Mesenchymal stem cell (in vitro differentiated cells and primary cell): ENCODE measurements at regions not wholly inside any gene's neighbourhood (a gene's known extent, or its start where the extent isn't known, plus 50 kb on each side); places are given as distances from the start of the nearest gene placed in this dataset.

Experiments used
- DNase-seq: peaks from one replicate; pipeline ENCODE4 v3.0.0-alpha.2; 2013
- H2AFZ ChIP-seq: one replicate; pipeline ENCODE4 v1.6.1; 2013; ENCODE audit warnings: low read depth, mild to moderate bottlenecking, control low read depth, inconsistent platforms, low read length, moderate library complexity
- H2AK5ac ChIP-seq: 2 replicates; pipeline ENCODE4 v1.6.1; 2013; ENCODE audit warnings: low read length, moderate library complexity, mild to moderate bottlenecking, inconsistent platforms; ENCODE audit not compliant: severe bottlenecking
- H2BK120ac ChIP-seq: one replicate; pipeline ENCODE4 v1.6.1; 2013; ENCODE audit warnings: low read depth, mild to moderate bottlenecking, inconsistent platforms, low read length, moderate library complexity
- H2BK12ac ChIP-seq, 2 experiments: one replicate each; pipeline ENCODE4 v1.6.1; 2013; ENCODE audit warnings: inconsistent platforms in 2 of 2, low read length in 2 of 2, mild to moderate bottlenecking in 2 of 2, moderate library complexity in 2 of 2, control low read depth in 1 of 2
- H2BK15ac ChIP-seq: one replicate; pipeline ENCODE4 v1.6.1; 2013; ENCODE audit warnings: mild to moderate bottlenecking, low read depth, inconsistent platforms; ENCODE audit not compliant: poor library complexity, severe bottlenecking
- H2BK5ac ChIP-seq: 2 replicates; pipeline ENCODE4 v1.6.1; 2013; ENCODE audit warnings: low read depth, mild to moderate bottlenecking, low read length, control low read depth, inconsistent platforms; ENCODE audit not compliant: poor library complexity, severe bottlenecking
- H3K14ac ChIP-seq, 2 experiments: one replicate each; pipeline ENCODE4 v1.6.1; 2013; ENCODE audit warnings: inconsistent platforms in 2 of 2, low read length in 2 of 2, control low read depth in 1 of 2, mild to moderate bottlenecking in 1 of 2, moderate library complexity in 1 of 2
- H3K18ac ChIP-seq, 2 experiments: one replicate each; pipeline ENCODE4 v1.6.1; 2013; ENCODE audit warnings: inconsistent platforms in 2 of 2, low read length in 2 of 2, control low read depth in 1 of 2, low read depth in 1 of 2, mild to moderate bottlenecking in 1 of 2
- H3K23ac ChIP-seq, 2 experiments: one replicate each; pipeline ENCODE4 v1.6.1; 2013; ENCODE audit warnings: inconsistent platforms in 2 of 2, low read length in 2 of 2, mild to moderate bottlenecking in 2 of 2, moderate library complexity in 2 of 2, control low read depth in 1 of 2
- H3K27ac ChIP-seq: 2 replicates; pipeline ENCODE4 v1.5.1; 2013; ENCODE audit warnings: mild to moderate bottlenecking, moderate library complexity, low read length, control low read depth, inconsistent platforms; ENCODE audit not compliant: poor library complexity, severe bottlenecking
- H3K27me3 ChIP-seq, 2 experiments: 2 replicates each; pipeline versions ENCODE4 v1.6.1 to v1.7.0; 2013; ENCODE audit warnings: low read length in 2 of 2, mild to moderate bottlenecking in 2 of 2, moderate library complexity in 2 of 2, control low read depth in 1 of 2, inconsistent platforms in 1 of 2; ENCODE audit not compliant: control insufficient read depth in 1 of 2, insufficient read depth in 1 of 2
- H3K36me3 ChIP-seq, 2 experiments: 2 replicates each; pipeline versions ENCODE4 v1.6.1 to v1.7.0; 2013; ENCODE audit warnings: low read length in 2 of 2, control low read depth in 1 of 2, inconsistent platforms in 1 of 2, low read depth in 1 of 2, mild to moderate bottlenecking in 1 of 2; ENCODE audit not compliant: insufficient read depth in 2 of 2, control insufficient read depth in 1 of 2
- H3K4ac ChIP-seq, 2 experiments: one replicate each; pipeline ENCODE4 v1.6.1; 2013; ENCODE audit warnings: inconsistent platforms in 2 of 2, low read length in 2 of 2, mild to moderate bottlenecking in 2 of 2, moderate library complexity in 2 of 2, control low read depth in 1 of 2, low read depth in 1 of 2
- H3K4me1 ChIP-seq: 2 replicates; pipeline ENCODE4 v1.6.1; 2013; ENCODE audit warnings: low read depth, low read length, control low read depth; ENCODE audit not compliant: control insufficient read depth, insufficient read depth
- H3K4me2 ChIP-seq: 2 replicates; pipeline ENCODE4 v1.6.1; 2013; ENCODE audit warnings: low read length, mild to moderate bottlenecking, inconsistent platforms; ENCODE audit not compliant: poor library complexity, severe bottlenecking
- H3K4me3 ChIP-seq, 2 experiments: 2 replicates each; pipeline versions ENCODE4 v1.5.1 to v1.7.0; 2013; ENCODE audit warnings: low read length in 2 of 2, mild to moderate bottlenecking in 2 of 2, control low read depth in 1 of 2, low read depth in 1 of 2; ENCODE audit not compliant: insufficient read depth in 1 of 2
- H3K79me1 ChIP-seq: replicated peaks from 2 replicates; pipeline ENCODE4 v1.6.1; 2013; ENCODE audit warnings: mild to moderate bottlenecking, control low read depth, low read length, inconsistent platforms; ENCODE audit not compliant: poor library complexity, severe bottlenecking
- H3K9ac ChIP-seq: 2 replicates; pipeline ENCODE4 v1.7.0; 2013; ENCODE audit warnings: mild to moderate bottlenecking, low read length, moderate library complexity
- H3K9me3 ChIP-seq: 2 replicates; pipeline ENCODE4 v1.7.0; 2013; ENCODE audit warnings: mild to moderate bottlenecking, low read length; ENCODE audit not compliant: control insufficient read depth
- H4K8ac ChIP-seq: one replicate; pipeline ENCODE4 v1.6.1; 2013; ENCODE audit warnings: inconsistent platforms, mild to moderate bottlenecking, low read length, moderate library complexity
- H4K91ac ChIP-seq: one replicate; pipeline ENCODE4 v1.6.1; 2013; ENCODE audit warnings: mild to moderate bottlenecking, low read length, inconsistent platforms
- WGBS: methylation state at CpG from one replicate; pipeline ENCODE4 v1.1.7; 2013; ENCODE audit warnings: mixed read lengths; 5-methylcytosine and 5-hydroxymethylcytosine counted together

DNA sequence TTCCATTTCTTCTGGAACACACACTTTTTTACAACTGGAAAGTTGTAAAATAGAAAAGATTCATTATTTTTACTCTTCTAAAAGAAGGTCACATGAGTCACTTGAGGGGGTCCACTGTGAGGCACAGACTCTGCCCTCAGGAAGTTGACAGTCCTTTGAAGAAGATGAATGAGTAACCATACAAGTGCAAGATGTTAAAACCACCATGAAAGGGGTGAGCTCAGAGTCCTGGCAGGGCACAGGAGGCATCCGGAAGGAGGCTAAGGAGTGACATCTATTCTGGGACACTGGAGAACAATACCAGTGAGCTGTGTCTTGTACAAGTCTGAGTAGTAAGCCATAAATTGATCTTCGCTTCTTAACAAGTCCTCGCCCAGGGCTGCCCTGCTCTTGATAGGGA is 126.0 kb upstream of the FRMD6 start:
- Histone ChIP-seq H3K27me3 (no peaks in the 10 kb centered on the region), H2BK12ac (peak overlapping the region; percentile 75 to 97), H3K14ac (peak overlapping the region in 1 of 2 experiments; percentile 23), H2BK15ac (no peak overlapping the region), H2AFZ (no peak overlapping the region), H4K8ac (peak overlapping the region; percentile 19), H2AK5ac (peak overlapping the region; percentile 76), H3K9me3 (no peaks in the 10 kb centered on the region), H3K18ac (peak overlapping the region; percentile 75 to 85), H2BK5ac (no peak overlapping the region), H3K4me3 (no peak overlapping the region), H3K9ac (no peak overlapping the region), H3K23ac (no peak overlapping the region), H3K27ac (no peak overlapping the region), H3K4me2 (no peak overlapping the region), H3K36me3 (no peaks in the 10 kb centered on the region), H3K79me1 (peaks cover 1% of the 10 kb centered on the region), H4K91ac (peak overlapping the region; percentile 69), H2BK120ac (peak overlapping the region; percentile 78), H3K4me1 (no peaks in the 10 kb centered on the region), H3K4ac (peak overlapping the region in 1 of 2 experiments; percentile 78)
- 67% methylated on average over 3 of the region's 3 CpGs for WGBS
- no peak for DNase-seq

DNA sequence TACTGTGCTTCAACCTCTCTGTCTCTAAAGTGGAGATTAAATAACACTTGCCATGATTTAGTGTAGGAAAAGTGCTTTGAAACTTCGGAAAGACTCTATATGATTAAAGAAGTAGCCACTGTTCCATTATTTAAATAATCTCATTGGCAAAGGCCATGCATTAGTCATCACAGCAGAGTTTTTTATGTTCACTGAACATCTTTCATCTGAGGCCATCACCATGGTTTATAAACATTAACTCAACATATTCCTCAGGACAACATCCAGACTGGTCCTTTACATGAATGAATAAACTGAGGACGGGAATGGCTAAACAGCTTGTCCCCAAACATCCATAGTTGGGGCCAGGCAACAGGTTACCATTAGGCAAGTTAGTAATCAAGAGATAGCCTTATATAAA is 124.6 kb upstream of the FRMD6 start:
- no peak overlapping the region for H3K4me3 ChIP-seq
- no peak overlapping the region for H2AFZ ChIP-seq
- H2BK15ac ChIP-seq = no peak overlapping the region
- no peaks in the 10 kb centered on the region for H3K4me1 ChIP-seq
- no peaks in the 10 kb centered on the region for H3K36me3 ChIP-seq
- no peak overlapping the region for H3K18ac ChIP-seq
- H3K4ac ChIP-seq = no peak overlapping the region
- no peak overlapping the region for H3K4me2 ChIP-seq
- H3K27me3 ChIP-seq = no peaks in the 10 kb centered on the region
- H3K23ac ChIP-seq = no peak overlapping the region
- H3K14ac ChIP-seq = no peak overlapping the region
- no peak overlapping the region for H4K8ac ChIP-seq
- H3K9ac ChIP-seq = no peak overlapping the region
- peak overlapping the region in 1 of 2 experiments; percentile 18 for H2BK12ac ChIP-seq
- no peak overlapping the region for H4K91ac ChIP-seq
- WGBS = 7% methylated on average over 2 of the region's 2 CpGs
- peak overlapping the region; percentile 37 for H3K27ac ChIP-seq
- no peaks in the 10 kb centered on the region for H3K9me3 ChIP-seq
- H3K79me1 ChIP-seq = peaks cover 1% of the 10 kb centered on the region
- no peak overlapping the region for H2AK5ac ChIP-seq
- H2BK120ac ChIP-seq = no peak overlapping the region
- H2BK5ac ChIP-seq = no peak overlapping the region
- peak; percentile 90 for DNase-seq

DNA sequence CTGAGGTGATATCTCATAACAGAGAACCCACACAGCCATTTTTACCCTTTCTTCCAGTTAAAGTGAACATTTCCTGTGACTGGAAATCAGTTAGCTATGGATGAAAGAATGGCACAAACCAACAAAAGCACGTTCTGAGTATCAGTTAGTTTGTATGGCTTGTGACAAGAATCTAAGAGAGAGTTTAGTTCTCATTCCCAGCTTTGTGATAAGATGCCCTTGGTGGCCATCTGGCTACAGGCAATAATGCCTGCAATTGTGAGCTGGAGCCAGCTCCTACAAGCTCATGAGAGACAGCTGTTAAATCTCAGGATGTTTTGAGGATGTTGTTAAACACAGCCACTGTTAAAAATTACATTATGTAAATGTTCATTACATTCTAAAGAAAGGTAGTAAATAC is 122.0 kb upstream of the FRMD6 start:
- H3K23ac ChIP-seq = no peak overlapping the region
- H3K9ac ChIP-seq = no peak overlapping the region
- H2AK5ac ChIP-seq = no peak overlapping the region
- H2BK12ac ChIP-seq = peak overlapping the region in 1 of 2 experiments; percentile 88
- H2AFZ ChIP-seq = no peak overlapping the region
- H4K8ac ChIP-seq = peak overlapping the region; percentile 31
- no peak overlapping the region for H2BK15ac ChIP-seq
- no peak overlapping the region for H3K4me3 ChIP-seq
- no peak overlapping the region for H3K4me2 ChIP-seq
- H3K4me1 ChIP-seq = peaks cover 4% of the 10 kb centered on the region
- 63% methylated on average over 1 of the region's 1 CpG for WGBS
- H3K27ac ChIP-seq = no peak overlapping the region
- no peaks in the 10 kb centered on the region for H3K36me3 ChIP-seq
- H2BK5ac ChIP-seq = no peak overlapping the region
- no peak for DNase-seq
- no peaks in the 10 kb centered on the region for H3K79me1 ChIP-seq
- H4K91ac ChIP-seq = no peak overlapping the region
- H3K27me3 ChIP-seq = no peaks in the 10 kb centered on the region
- no peak overlapping the region for H3K4ac ChIP-seq
- H3K14ac ChIP-seq = no peak overlapping the region
- no peak overlapping the region for H2BK120ac ChIP-seq
- peak overlapping the region in 1 of 2 experiments; percentile 59 for H3K18ac ChIP-seq
- H3K9me3 ChIP-seq = no peaks in the 10 kb centered on the region

DNA sequence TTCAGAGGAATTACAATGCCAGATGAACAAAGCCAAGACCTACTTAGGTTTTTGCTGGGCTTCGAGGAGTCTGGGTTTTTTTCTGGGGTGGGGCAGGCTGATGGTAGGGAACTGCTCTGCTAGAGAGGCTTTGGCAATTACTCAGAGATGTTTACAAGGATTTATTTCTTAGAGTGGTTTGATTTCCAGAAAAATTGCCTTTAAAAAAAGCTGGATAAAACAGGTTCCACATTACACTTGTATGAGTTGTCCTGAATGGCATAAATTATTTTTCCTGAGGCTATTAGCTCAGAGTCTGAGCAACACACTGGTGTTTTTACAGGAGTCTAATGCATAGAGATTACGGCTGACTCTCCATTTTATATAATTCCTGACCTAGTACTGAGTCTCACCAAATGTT is 118.5 kb upstream of the FRMD6 start:
- H2BK15ac ChIP-seq = no peak overlapping the region
- peaks cover 5% of the 10 kb centered on the region for H3K4me1 ChIP-seq
- 31% methylated on average over 2 of the region's 2 CpGs for WGBS
- H3K27me3 ChIP-seq = no peaks in the 10 kb centered on the region
- H3K4me3 ChIP-seq = no peak overlapping the region
- H3K14ac ChIP-seq = peak overlapping the region in 1 of 2 experiments; percentile 41
- H3K4me2 ChIP-seq = no peak overlapping the region
- no peak overlapping the region for H2AFZ ChIP-seq
- no peaks in the 10 kb centered on the region for H3K79me1 ChIP-seq
- H4K8ac ChIP-seq = no peak overlapping the region
- no peak overlapping the region for H3K23ac ChIP-seq
- H2BK120ac ChIP-seq = no peak overlapping the region
- peak overlapping the region; percentile 39 for H3K27ac ChIP-seq
- peak; percentile 43 for DNase-seq
- peak overlapping the region in 1 of 2 experiments; percentile 85 for H2BK12ac ChIP-seq
- peaks cover 5% of the 10 kb centered on the region for H3K9me3 ChIP-seq
- H2AK5ac ChIP-seq = peak overlapping the region; percentile 26
- peak overlapping the region in 1 of 2 experiments; percentile 74 for H3K18ac ChIP-seq
- H2BK5ac ChIP-seq = peak overlapping the region; percentile 1
- peak overlapping the region; percentile 13 for H3K9ac ChIP-seq
- H3K4ac ChIP-seq = peak overlapping the region in 1 of 2 experiments; percentile 96
- H3K36me3 ChIP-seq = no peaks in the 10 kb centered on the region
- H4K91ac ChIP-seq = no peak overlapping the region
